GM06990 (cell line): ENCODE measurements at regions not wholly inside any gene's neighbourhood (a gene's known extent, or its start where the extent isn't known, plus 50 kb on each side); places are given as distances from the start of the nearest gene placed in this dataset.

ENCODE experiments used
- DNase-seq: peaks from one replicate; pipeline ENCODE4 v3.0.0-alpha.2; 2011; ENCODE audit not compliant: insufficient read length; ENCODE audit errors: extremely low read depth
- H3K27me3 ChIP-seq: replicated peaks from 2 replicates; pipeline ENCODE4 v1.6.0; 2011; ENCODE audit warnings: low read length; ENCODE audit not compliant: control insufficient read depth, insufficient read depth
- H3K36me3 ChIP-seq: 2 replicates; pipeline ENCODE4 v1.5.1; 2011; ENCODE audit warnings: low read length; ENCODE audit not compliant: control insufficient read depth, insufficient read depth
- H3K4me3 ChIP-seq: replicated peaks from 2 replicates; pipeline ENCODE4 v1.5.1; 2011; ENCODE audit warnings: low read depth, mild to moderate bottlenecking, control low read depth, low read length
- CTCF ChIP-seq: IDR thresholded peaks from 2 replicates; pipeline ENCODE4 v1.5.1; 2011; ENCODE audit warnings: low read length, control low read depth, mild to moderate bottlenecking, inconsistent platforms; ENCODE audit not compliant: insufficient read depth, poor library complexity, severe bottlenecking

DNA sequence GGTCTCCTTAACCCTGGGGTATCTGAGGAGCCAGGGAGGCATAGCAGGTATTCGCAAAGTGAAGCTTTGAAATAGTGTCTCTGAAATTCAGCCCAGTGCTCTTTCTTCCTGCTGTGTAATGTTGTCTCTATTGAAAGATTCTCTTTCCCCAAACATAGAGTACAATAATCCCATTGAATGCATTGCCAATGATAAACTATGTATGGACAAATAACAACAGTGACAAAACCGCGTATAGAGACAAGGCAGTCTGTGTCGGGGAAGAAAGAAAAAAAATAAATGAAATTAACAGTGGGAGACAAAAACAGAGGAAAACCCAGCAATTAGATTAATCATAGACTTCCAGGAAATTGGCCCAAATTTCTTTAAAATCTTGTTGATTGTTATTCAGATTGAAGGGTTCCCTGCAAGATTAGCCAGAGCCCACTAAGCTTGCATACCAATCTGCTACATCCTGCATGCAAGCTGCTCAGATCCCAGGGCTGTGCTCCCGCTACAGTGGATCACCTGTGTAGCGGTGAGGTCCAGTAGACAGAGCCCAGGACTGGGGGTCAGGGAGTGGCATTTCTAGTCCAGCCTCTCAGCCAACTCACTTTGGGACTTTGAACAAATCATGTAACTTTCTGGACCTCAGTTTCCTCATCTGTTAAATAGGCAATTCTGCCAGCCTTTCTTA lies 492.8 kb downstream of the INSC start:
- H3K4me3 ChIP-seq, result no peak overlapping the region
- TF ChIP-seq CTCF, result no peak
- DNase-seq, result no peak
- no peaks in the 10 kb centered on the region for H3K36me3 ChIP-seq
- no peaks in the 10 kb centered on the region for H3K27me3 ChIP-seq

DNA sequence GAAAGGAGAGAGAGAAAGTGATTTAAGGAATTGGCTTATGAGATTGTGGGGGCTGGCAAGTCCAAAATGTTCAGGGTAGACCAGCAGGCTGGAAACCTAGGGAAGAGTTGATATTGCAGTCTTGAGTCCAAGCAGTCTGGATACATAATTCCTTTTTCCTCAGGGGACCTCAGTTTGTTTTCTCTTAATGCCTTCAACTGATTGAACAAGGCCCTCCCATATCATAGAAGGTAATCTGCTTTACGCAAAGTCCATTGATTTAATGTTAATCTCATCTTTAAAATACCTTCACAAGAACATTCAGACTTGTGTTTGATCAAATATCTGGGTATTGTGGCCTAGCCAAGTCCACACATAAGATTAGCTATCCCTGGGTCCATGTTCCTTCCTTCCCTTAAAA lies 494.7 kb downstream of the INSC start:
- no peaks in the 10 kb centered on the region for H3K36me3 ChIP-seq
- no peak for TF ChIP-seq CTCF

DNA sequence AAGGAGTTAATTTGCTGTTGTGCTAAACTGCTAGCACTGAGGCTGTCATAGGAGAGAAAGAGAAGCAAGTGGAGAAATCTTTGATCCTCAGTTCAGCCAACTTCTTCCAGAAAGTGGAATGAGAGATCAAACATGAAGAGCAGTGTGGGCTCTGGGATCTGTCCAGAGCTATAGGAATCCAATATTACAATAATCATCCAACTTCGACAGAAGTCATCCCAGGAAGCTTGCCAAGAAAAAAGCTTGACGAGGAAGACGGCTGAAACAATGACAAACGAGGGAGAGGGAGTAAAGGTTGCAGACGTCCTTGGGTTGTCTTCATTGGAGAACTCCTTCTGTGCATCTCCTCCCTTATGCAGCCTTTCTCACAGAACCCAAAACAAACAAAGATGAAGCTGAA lies 496.2 kb downstream of the INSC start:
- Histone ChIP-seq H3K27me3 (no peaks in the 10 kb centered on the region), H3K4me3 (no peak overlapping the region), H3K36me3 (no peaks in the 10 kb centered on the region)
- DNase-seq, result no peak
- no peak for TF ChIP-seq CTCF

More for the DNA sequence above, 494.7 kb downstream of the INSC start:
- DNase-seq, result no peak
- Histone ChIP-seq H3K4me3 (no peak overlapping the region), H3K27me3 (no peaks in the 10 kb centered on the region)

- H3K4me3 ChIP-seq, result no peak overlapping the region
- DNase-seq, result no peak
- no peaks in the 10 kb centered on the region for H3K36me3 ChIP-seq
- H3K27me3 ChIP-seq, result no peaks in the 10 kb centered on the region
- no peak for TF ChIP-seq CTCF
Observed at GRCh38 chr11:15613251-15613650, 498.5 kb downstream of the INSC start.

GRCh38 chr11:15613789-15614188 lies 499.1 kb downstream of the INSC start:
- Histone ChIP-seq H3K4me3 (no peak overlapping the region), H3K27me3 (no peaks in the 10 kb centered on the region)
- no peak for DNase-seq

More at GRCh38 chr11:15613789-15614188, 499.1 kb downstream of the INSC start:
- no peak for TF ChIP-seq CTCF
- H3K36me3 ChIP-seq, result no peaks in the 10 kb centered on the region
